Right atrium auricular region (tissue), 2 donors: ENCODE measurements at regions not wholly inside any gene's neighbourhood (a gene's known extent, or its start where the extent isn't known, plus 50 kb on each side); places are given as distances from the start of the nearest gene placed in this dataset.

ENCODE experiments used
- DNase-seq: peaks from one replicate; pipeline ENCODE4 v3.0.0-alpha.2; 2019; ENCODE audit warnings: low spot score
- H3K27ac ChIP-seq, 2 donors: fragments of 200-600 bp; sonication (generic); 1 replicate in 1 of 2; 2 replicates in 1 of 2; pipeline ENCODE4 v1.5.1; 2016 to 2019
- H3K27me3 ChIP-seq, 2 donors: fragments of 200-600 bp; sonication (generic); one replicate each; pipeline versions ENCODE4 v1.5.1 to v1.6.0; 2017 to 2019
- H3K36me3 ChIP-seq: fragments of 200-600 bp; sonication (generic); one replicate; pipeline ENCODE4 v1.5.1; 2016
- H3K4me1 ChIP-seq, 2 donors: fragments of 200-600 bp; sonication (generic); one replicate each; pipeline versions ENCODE4 v1.5.1 to v1.6.0; 2017 to 2019
- H3K4me3 ChIP-seq, 2 donors: fragments of 200-600 bp; sonication (generic); 1 replicate in 1 of 2; 2 replicates in 1 of 2; pipeline ENCODE4 v1.5.1; 2017 to 2019; ENCODE audit warnings: mild to moderate bottlenecking in 1 of 2, moderate library complexity in 1 of 2
- H3K9me3 ChIP-seq, 2 donors: fragments of 200-600 bp; sonication (generic); one replicate each; pipeline ENCODE4 v1.5.1; 2019
- TF ChIP-seq, protein P1 (sequence below), 2 donors: fragments of 200-600 bp; sonication (generic); IDR thresholded peaks; one replicate each; pipeline ENCODE4 v1.5.1; 2019; ENCODE audit warnings: antibody characterized with exemption in 2 of 2

DNA sequence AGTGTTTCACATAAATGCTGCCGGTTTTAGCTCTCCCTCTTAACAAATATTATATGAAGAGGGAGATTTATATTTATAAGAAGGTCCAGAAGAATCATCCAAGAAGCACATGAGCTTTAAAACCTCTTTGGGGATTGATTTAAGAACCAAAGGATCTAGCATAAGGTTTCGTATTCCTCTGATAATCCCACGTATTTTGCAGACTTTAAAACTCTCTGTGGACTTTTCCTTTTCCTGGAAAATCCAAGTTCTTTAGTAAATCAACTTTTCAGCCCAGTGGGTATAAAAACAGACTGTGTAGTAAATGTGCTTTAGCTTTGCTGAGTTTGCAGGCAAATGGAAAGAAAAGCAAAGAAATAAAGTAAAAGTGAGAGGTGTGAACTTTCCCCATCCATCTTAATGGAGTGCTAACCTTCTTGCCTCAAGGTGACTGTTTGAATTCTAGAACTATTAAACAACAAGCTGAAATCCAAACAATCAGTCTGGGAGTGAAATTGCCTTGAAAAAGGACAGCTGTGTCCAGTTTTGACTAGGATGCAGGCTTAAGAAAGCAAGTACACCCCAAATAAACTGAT is 363.4 kb upstream of the SLC24A2 start:
- H3K4me1 ChIP-seq, result no peaks in the 10 kb centered on the region
- H3K4me3 ChIP-seq, result no peak overlapping the region
- H3K27me3 ChIP-seq, result no peaks in the 10 kb centered on the region
- H3K9me3 ChIP-seq, result no peaks in the 10 kb centered on the region
- no peaks in the 10 kb centered on the region for H3K36me3 ChIP-seq
- DNase-seq, result no peak
- TF ChIP-seq, protein P1, sequence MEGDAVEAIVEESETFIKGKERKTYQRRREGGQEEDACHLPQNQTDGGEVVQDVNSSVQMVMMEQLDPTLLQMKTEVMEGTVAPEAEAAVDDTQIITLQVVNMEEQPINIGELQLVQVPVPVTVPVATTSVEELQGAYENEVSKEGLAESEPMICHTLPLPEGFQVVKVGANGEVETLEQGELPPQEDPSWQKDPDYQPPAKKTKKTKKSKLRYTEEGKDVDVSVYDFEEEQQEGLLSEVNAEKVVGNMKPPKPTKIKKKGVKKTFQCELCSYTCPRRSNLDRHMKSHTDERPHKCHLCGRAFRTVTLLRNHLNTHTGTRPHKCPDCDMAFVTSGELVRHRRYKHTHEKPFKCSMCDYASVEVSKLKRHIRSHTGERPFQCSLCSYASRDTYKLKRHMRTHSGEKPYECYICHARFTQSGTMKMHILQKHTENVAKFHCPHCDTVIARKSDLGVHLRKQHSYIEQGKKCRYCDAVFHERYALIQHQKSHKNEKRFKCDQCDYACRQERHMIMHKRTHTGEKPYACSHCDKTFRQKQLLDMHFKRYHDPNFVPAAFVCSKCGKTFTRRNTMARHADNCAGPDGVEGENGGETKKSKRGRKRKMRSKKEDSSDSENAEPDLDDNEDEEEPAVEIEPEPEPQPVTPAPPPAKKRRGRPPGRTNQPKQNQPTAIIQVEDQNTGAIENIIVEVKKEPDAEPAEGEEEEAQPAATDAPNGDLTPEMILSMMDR (IDR thresholded peaks at IDR 0.05), result no peak
- H3K27ac ChIP-seq, result no peak overlapping the region

DNA sequence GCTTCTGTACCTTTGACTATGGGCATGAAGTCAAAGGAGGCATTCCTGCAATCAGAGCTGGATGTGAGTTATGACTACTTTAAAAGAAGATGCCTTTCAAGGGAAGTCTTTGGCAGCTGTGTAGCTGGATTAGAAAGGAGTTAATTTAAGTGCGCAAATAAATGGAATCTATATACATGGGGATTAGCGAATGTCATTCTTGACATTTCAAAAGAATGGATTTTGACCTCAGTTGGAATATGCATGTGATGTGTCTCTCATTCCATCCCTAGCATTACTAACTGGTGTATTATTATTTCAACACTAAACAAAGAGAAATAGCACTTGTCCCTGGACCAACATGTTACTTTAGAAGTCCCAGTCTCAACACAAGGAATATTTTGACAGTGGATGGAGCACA is 359.6 kb upstream of the SLC24A2 start:
- TF ChIP-seq, protein P1 (IDR thresholded peaks at IDR 0.05), result no peak
- Histone ChIP-seq H3K27ac (no peak overlapping the region), H3K4me3 (no peak overlapping the region), H3K4me1 (no peaks in the 10 kb centered on the region), H3K9me3 (no peaks in the 10 kb centered on the region), H3K27me3 (no peaks in the 10 kb centered on the region), H3K36me3 (no peaks in the 10 kb centered on the region)
- DNase-seq, result no peak

DNA sequence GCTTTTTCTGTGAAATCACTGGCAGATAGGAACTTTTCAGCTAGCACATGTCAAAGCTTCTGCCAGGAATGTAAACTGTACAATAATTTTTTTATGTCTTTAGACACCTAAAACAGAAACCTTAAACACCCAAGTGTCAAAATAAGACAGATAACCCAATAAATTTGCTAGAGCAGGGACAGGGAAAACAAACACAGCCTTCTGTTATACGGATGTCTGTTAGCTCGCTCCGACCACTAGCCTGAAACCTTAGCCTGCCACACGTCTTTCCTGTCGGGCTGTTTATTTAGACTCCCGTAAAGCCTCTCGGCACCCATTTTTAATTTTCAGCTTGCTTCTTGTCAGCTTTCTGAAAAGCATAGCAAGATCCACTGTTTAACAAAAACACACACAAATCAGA is 355.4 kb upstream of the SLC24A2 start:
- Histone ChIP-seq H3K27ac (no peak overlapping the region), H3K27me3 (no peaks in the 10 kb centered on the region), H3K36me3 (no peaks in the 10 kb centered on the region), H3K4me1 (no peaks in the 10 kb centered on the region), H3K4me3 (no peak overlapping the region), H3K9me3 (no peaks in the 10 kb centered on the region)
- TF ChIP-seq, protein P1 (IDR thresholded peaks at IDR 0.05), result no peak
- no peak for DNase-seq

DNA sequence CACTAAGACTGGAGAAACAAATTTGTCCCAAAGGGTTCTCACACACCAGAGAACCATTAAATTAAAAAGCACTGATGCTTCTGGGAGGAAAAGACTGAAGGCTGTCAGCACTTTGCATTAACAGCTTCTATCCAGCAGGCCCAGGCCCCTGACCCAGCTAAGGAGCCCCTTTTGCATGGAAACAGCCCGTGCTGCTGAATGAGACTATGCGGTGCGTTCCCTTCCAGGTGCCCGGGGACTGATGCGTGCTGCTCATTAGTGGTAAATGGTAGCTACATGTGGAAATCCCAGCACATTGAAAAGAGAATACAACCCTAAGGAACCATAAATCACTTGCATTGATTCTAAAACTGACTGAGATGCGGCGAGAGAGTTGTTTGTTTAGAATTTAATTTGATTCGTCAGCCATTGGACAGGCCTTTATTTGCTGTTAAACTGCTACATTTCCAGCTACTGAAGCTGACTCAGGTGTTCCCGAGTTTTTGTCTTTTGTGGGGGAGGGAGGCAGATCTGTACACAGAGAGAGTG is 351.0 kb upstream of the SLC24A2 start:
- TF ChIP-seq, protein P1 (IDR thresholded peaks at IDR 0.05), result no peak
- H3K27ac ChIP-seq, result no peak overlapping the region
- H3K36me3 ChIP-seq, result no peaks in the 10 kb centered on the region
- no peaks in the 10 kb centered on the region for H3K4me1 ChIP-seq
- H3K9me3 ChIP-seq, result no peaks in the 10 kb centered on the region
- DNase-seq, result no peak
- H3K4me3 ChIP-seq, result no peak overlapping the region
- H3K27me3 ChIP-seq, result no peaks in the 10 kb centered on the region

DNA sequence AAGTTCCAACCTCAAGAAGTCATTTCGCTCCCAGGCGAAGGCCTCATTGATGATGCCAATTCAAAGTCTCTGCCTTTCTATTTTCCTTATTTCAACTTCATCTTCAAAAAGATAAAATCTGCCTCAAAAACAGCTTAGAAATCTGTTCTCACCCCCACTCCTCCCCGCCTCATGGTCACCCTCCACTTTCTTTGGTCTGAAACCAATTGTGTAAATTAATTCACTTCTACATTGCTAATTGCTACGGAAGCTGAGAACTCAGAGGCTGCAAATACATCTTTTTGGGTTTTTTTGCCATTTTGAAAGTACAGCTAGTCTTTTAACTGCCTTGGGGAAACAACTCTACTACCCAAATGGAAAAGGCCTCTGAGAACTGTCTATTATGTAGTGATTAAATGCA is 350.0 kb upstream of the SLC24A2 start:
- H3K9me3 ChIP-seq, result no peaks in the 10 kb centered on the region
- no peak overlapping the region for H3K4me3 ChIP-seq
- H3K4me1 ChIP-seq, result no peaks in the 10 kb centered on the region
- DNase-seq, result no peak
- H3K27ac ChIP-seq, result no peak overlapping the region
- no peaks in the 10 kb centered on the region for H3K36me3 ChIP-seq
- TF ChIP-seq, protein P1 (IDR thresholded peaks at IDR 0.05), result no peak
- no peaks in the 10 kb centered on the region for H3K27me3 ChIP-seq

DNA sequence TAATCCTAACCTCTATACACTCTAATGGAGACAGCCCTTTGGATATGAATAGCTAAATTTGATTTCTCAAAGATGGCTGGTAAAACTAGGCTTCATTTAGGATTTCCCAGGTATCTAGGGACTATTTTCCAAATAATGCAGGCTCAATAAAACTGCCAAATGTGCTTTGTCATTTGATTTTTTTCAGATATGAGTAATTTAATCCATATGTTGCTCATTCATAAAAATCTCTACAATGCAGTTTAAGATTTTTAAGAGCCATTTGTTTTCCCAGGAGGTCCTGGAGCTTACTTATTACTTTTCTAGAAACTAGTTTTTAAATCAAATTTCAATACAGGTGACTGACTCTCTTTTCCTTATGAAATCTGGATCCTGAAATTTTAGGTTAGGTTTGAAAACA is 349.3 kb upstream of the SLC24A2 start:
- DNase-seq, result no peak
- Histone ChIP-seq H3K36me3 (no peaks in the 10 kb centered on the region), H3K27me3 (no peaks in the 10 kb centered on the region), H3K4me3 (no peak overlapping the region), H3K9me3 (no peaks in the 10 kb centered on the region), H3K4me1 (no peaks in the 10 kb centered on the region), H3K27ac (no peak overlapping the region)
- TF ChIP-seq, protein P1 (IDR thresholded peaks at IDR 0.05), result no peak
